Non-pigmented ciliary epithelial cell (primary cell): ENCODE measurements at regions not wholly inside any gene's neighbourhood (a gene's known extent, or its start where the extent isn't known, plus 50 kb on each side); places are given as distances from the start of the nearest gene placed in this dataset.
"Not testable (repeated sequence)": the region's sequence is repeated elsewhere in the genome, so short reads cannot be mapped to it uniquely, and the experiment has no call there.

Experiments
- DNase-seq: peaks from one replicate; pipeline ENCODE4 v3.0.0-alpha.2; 2010; ENCODE audit warnings: low read depth

DNA sequence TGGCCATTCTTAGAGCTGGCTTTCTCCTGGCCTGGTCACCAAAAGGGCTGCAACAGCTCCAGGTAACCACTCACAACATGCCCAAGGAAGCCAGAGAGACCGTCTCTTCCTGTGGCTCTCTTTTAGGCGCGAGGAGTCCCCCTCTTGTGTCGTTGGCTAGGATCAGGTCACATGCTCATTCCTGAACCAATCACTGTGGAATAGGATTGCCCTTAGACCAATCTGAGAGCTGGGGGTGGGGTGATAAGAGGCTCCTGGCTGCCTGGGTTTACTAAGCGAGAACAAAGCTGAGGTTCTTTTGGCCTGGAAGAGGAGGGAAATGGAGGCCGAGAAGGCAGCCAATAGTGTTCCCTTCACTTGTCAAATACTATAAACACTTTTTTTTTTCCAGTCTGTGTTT, 452.1 kb upstream of the PROX1 start:
- DNase-seq: no peak

- DNase-seq: no peak
Observed at GRCh38 chr1:213538251-213538650, 449.5 kb upstream of the PROX1 start.

DNA sequence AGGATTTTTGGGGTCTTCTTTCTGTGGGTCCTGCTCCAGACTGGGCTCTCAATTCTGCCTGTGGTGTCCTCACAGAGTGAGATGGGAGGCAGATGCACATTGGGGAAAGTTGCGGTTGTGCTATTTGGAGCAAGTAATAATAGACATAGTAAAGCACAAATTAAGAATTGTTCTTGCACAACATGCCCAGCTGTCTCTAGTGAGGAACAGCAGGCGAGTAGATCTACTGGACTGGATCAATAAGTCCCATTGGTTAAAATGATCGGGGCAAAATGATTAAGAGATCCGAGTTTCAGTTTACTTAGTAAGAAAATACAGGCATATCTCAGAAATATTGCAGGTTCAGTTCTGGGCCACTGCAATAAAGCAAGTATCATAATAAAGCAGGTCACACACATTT, 448.3 kb upstream of the PROX1 start:
- no peak for DNase-seq

DNA sequence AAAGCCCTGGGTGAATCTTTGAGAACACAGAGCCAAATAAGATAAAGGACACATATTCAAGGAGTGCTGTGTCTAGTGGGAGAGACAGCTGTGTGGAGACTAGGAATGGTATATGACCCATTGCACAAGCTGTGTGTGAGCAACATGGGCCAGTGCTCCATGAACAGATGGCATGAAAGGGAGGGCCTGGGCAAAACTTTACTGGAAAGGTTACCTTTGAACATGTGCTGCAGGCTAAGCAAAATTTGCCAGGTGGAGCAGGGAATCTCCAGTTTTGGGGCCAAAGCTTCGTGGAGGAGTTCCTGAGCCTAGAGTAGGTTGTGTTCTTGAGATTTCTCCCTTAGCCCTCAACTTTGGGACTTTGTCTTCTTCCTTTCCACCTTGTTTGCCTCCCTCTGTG, 446.1 kb upstream of the PROX1 start:
- DNase-seq: no peak

DNA sequence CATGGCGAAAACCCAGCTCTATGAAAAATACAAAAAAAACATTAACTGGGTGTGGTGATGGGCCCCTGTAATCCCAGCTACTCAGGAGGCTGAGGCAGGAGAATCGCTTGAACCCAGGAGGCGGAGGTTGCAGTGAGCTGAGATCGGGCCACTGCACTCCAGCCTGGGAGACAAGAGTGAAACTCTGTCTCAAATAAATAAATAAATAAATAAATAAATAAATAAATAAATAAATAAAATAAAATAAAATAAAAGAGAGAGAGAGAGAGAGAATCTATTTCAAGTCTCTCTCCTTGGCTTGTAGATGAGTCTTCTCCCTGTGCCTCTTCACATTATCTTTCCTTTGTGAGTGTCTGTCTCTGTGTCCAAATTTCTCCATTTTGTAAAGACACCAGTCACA, 442.6 kb upstream of the PROX1 start:
- not testable (repeated sequence) for DNase-seq

DNA sequence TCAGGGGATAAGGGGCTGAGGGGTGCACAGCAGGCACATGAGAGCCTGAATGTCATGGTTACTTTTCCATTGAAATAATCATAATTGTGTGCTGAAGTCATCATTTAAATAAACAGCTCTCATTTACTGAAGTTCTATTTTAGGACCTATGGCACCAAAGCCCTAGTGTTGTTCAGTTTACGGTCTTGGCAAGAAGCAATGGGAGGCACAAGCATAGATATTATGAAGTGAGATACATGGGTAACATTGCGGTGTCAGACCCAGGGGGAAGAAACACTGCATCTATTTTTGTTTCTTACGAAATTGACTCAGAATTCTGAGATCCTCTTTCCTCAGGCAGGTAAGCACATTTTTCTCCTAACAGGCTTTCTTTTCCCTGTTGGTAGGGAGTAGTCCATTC, 437.8 kb upstream of the PROX1 start:
- DNase-seq: no peak

- DNase-seq: no peak
Observed at GRCh38 chr1:213550804-213551203, 437.0 kb upstream of the PROX1 start.

DNA sequence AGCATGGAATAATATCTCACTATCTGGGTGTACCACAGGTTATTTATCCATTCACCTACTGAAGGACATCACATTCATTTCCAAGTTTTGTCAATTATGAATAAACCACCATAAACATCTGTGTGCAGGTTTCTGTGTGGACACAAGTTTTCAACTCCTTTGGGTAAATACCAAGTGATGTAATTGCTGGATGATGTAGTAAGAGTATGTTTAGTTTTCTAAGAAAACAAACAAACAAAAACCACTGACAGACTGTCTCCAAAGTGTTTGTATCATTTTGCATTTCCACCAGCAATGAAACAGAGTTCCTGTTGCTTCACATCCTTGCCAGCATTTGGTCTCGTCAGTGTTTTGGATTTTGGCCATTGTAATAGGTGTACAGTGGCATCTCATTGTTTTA, 435.7 kb upstream of the PROX1 start:
- DNase-seq: no peak

GRCh38 chr1:213560226-213560625, 427.5 kb upstream of the PROX1 start:
- DNase-seq: no peak

DNA sequence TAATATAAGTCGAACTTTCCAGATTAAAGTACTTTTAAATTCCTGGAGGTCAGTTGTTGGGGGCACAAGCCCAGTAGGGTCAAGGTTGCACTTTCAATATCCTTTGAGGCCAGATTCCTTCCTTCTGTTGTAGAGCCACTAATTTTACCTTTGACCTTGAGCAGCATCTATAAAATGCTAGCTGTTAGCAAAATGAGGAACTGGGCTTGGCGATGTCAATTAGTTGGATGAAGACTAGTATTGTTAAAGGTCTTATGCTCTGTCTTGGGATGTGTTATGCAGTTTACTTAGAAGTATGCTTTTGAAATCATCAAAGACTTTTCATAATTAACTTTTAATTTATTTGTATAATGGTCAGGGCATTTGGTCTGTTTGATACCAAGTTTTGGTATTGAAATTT, 425.9 kb upstream of the PROX1 start:
- DNase-seq: no peak

DNA sequence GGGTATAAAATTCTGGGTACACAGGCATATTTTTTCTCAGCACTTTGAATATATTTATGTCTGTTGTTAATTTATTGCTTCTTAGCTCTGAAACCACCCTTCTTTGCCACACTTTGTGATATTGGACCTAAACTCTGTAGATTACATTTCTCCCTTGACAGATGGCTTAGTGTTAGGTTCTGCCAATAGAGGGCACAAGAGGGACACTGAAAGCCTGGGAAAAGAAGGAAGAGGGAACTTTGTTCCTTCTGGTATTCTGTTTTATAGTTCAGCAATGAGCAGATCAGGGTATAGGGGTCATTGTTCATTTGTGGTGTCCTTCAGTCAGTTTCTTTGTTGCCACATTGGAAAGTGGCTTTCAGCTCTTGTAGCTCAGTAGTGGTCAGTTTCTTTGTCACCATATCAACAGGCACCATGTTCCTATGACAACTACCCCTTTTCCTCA, 423.5 kb upstream of the PROX1 start:
- DNase-seq: no peak

DNA sequence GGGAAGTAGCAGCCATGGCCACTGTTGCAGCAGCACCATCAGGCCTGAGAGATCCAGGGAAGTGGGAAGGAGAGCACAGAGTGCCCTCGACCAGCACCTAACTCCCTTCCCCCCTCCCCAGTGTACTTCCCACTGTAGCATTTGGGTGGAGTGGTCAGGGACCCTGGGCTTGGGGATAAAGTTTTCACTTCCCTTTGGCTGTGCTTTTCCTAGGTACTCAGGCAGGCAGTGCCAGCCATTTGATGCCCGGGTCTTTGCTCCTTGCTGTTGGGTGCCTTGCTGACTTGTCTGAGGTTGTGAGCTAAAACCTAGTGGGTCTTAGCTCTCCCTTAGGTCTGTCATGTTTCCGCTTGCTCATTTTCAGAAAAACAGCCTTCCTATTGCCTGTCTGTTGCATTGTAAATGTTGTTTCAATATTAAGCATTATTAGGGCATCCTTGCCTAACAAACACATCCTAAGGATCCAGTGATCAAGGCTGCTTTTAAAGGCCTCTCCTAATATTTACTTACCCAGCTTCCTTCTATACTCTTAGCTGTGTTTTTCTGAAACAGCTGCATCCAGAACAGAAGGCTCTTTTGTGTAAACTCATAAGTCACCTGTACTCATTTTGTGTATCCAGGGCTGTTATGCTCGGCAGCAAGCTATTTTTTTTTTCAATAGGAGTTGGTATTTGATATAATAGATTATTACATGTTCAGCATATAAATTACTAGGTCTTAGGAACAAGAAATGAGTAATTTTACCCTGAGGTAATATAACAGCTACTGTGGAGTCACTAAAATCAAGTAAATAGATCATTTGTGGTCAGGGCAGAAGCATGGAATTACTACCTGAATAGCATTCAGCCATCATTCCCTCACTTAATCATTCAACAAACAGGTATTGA, 418.6 kb upstream of the PROX1 start:
- DNase-seq: no peak

- DNase-seq: no peak
Observed at GRCh38 chr1:213569816-213570150, 418.0 kb upstream of the PROX1 start.

- no peak for DNase-seq
Observed at GRCh38 chr1:213570487-213570886, 417.3 kb upstream of the PROX1 start.

DNA sequence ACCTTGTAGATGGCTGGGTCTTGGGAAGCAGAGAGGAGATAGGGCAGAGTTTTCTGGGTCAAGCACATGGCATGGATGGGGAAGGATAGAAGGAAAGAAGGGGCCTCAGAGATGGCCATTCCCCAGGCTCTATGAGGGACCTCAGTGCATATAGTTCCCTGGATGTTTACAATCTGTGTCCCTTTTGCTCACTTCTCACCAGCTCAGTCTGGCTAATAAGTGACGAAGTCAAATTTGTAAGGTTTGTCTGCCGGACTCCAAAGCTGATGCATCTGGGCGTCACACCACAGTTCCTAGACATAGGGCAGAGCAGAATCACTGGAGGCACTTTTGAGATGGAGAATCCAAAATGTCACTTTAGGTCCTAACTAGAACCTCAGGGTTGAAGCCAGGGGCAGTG, 416.4 kb upstream of the PROX1 start:
- no peak for DNase-seq

DNA sequence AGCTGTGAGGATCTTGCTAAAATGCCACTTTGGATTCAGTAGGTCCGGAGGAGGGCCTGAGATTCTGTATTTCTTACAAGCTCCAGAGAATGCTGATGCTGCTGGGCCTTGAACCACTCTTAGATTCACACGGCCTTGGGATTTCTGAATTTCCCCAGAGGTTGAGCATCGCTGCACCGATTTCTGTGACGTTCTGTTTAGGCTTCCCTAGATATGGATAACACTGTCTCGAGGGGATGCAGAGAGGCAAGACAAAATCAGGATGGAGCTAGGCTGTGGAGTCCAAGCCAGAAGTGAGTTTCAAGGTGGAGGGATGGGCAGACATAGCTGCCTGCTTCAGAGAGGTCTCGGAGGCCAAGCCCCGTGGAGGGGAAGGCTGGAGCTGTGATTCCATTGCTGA, 415.9 kb upstream of the PROX1 start:
- DNase-seq: no peak

DNA sequence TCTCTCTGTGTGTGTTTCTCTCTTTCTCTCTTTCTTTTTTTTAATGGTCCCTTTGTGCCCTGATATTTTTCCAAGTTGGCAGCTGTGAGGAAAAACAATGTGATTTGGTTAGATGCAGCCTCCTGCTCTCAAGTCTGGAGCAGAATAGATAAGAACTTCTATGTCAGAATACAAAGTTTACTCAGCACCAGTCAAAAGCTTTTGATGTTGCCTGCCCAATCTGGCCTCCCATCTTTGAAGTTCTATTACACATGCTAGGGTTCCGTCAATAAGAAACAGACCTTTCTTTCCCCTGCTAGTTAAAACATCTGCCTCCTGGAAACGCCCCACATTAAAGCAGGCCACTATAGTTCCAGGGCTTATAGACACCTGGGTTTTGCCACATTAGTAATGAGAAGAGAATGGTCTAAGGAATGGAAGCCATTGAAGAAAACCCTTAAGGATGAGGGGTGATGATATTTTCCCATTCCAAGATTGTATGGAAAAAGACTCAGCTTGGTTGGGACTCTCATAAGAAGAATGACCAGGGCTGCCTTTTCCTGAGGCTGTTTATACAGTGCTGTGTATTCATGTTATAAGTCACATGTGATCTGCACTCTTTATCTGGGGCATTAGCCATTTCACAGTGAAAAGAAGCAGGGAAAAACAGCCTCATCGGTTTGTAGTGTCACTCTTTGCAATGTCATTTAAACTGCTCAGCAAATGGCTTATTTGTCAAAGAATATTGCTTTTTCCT, 414.7 kb upstream of the PROX1 start:
- DNase-seq: no peak

DNA sequence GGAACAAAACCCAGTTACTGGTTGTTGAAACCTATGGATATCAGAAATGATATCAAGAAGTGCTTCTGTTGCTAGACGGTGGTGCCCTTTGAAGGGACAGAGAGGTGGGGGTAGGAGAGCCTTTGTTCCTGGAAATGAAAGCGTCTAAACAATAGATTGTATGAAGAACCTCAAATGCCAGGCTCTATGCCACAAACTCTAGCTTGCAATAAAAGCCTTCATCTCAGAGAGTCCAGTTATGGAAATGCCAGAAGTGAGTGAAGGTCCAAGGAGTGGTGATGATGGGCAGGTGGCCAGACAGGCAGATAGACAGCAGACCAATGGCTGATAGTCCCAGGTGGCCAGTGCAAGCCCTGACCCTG, 414.1 kb upstream of the PROX1 start:
- no peak for DNase-seq

DNA sequence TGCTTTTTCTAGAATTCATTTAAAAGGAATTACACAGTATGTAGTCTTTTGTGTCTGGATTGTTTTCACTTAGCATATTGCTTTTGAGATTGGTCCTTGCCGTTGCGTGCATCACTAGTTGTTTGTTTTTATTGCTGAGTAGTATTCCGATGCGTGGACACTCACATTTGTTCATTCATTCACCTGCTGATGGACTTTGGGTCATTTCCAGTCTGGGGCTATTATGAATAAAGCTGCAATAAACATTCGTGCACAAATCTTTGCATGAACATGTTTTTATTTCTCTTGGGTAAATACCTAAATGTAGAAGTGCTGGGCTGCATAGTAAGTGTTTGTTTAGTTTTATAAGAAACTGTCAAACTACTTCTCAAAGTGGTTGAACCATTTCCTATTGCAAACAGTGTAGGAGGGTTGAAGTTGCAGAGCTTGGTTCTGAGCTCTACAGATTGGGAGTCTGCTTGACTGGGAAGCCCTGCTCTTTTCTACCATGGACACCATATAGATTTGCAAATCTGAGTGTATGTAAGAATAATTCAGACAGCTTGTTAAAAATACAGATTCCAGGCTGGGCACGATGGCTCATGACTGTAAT, 404.7 kb upstream of the PROX1 start:
- no peak for DNase-seq

DNA sequence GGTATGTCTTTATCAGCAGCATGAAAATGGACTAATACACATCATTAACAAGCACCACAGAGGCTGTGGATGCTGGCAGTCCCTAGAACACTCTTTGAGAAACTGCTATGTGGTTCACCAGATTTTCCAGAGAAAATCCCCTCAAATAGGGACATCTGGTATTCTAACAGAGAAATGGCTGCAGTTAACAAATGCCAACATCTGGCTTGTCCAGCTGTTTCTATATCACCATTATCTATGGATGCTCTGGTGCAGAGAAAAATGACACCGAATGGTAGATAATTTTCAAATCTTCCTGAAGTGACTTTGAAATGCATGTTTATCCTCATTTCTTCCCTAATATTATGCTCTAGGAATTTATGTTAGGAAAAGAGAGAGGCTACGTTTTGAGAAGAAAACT, 403.5 kb upstream of the PROX1 start:
- no peak for DNase-seq

GRCh38 chr1:213585402-213585801, 402.4 kb upstream of the PROX1 start:
- no peak for DNase-seq

- no peak for DNase-seq
Observed at GRCh38 chr1:213585959-213586586, 401.7 kb upstream of the PROX1 start.

DNA sequence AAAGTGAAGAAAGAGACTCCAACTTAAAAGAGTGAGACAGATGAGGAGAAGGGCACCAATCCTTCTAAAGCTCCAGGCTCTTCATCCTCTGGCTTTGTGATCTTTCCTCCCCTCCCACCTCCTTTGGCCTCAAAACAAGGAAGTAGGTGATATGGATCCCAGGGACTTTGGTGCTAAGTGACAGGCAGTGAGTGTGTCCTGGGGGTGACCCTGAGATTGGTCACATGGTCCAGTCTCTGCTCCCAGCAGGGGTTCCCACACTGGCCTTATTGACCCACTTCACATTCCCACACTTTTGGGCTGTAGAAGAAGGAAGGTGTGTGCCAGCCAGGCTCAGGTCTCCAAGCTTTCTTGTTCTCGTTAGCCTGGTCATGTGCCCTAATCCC, 401.2 kb upstream of the PROX1 start:
- DNase-seq: no peak
